Kidney (tissue), 13 donors: ENCODE measurements at regions not wholly inside any gene's neighbourhood (a gene's known extent, or its start where the extent isn't known, plus 50 kb on each side); places are given as distances from the start of the nearest gene placed in this dataset.

Experiments used
- DNase-seq, 5 donors: peaks; one replicate each; pipeline ENCODE4 v3.0.0-alpha.2; 2013 to 2020
- FAIRE-seq: peaks from 2 replicates; lab custom pipeline; 2012; peaks lifted over from hg19 to GRCh38; lab: Jason Lieb, UNC
- H3K27ac ChIP-seq, 2 donors: one replicate each; pipeline ENCODE4 v1.7.0; 2013; ENCODE audit warnings: low read depth in 2 of 2, low read length in 2 of 2, inconsistent platforms in 1 of 2
- H3K27me3 ChIP-seq: one replicate; pipeline ENCODE4 v1.7.1; 2013; ENCODE audit warnings: low read length, inconsistent platforms; ENCODE audit not compliant: control insufficient read depth, insufficient read depth
- H3K36me3 ChIP-seq, 3 donors: one replicate each; pipeline versions ENCODE4 v1.7.0 to v1.7.1; 2013; ENCODE audit warnings: low read length in 3 of 3, control low read depth in 1 of 3, inconsistent platforms in 1 of 3; ENCODE audit not compliant: insufficient read depth in 3 of 3, control insufficient read depth in 2 of 3
- H3K4me1 ChIP-seq, 3 donors: one replicate each; pipeline versions ENCODE4 v1.7.0 to v1.7.1; 2013; ENCODE audit warnings: low read length in 3 of 3, inconsistent platforms in 1 of 3, low read depth in 1 of 3; ENCODE audit not compliant: control insufficient read depth in 2 of 3, insufficient read depth in 2 of 3
- H3K4me3 ChIP-seq, 3 donors: one replicate each; pipeline versions ENCODE4 v1.7.0 to v1.8.1; 2013; ENCODE audit warnings: low read length in 3 of 3, control low read depth in 1 of 3, inconsistent platforms in 1 of 3
- H3K9ac ChIP-seq, 3 donors: one replicate each; pipeline versions ENCODE4 v1.7.0 to v1.7.1; 2013; ENCODE audit warnings: low read length in 3 of 3, control low read depth in 1 of 3, inconsistent platforms in 1 of 3
- H3K9me3 ChIP-seq, 3 donors: one replicate each; pipeline versions ENCODE4 v1.7.0 to v1.7.1; 2013; ENCODE audit warnings: low read length in 3 of 3, control low read depth in 1 of 3, inconsistent platforms in 1 of 3; ENCODE audit not compliant: control insufficient read depth in 2 of 3, insufficient read depth in 1 of 3
- intact Hi-C: fragments of 100-400 bp; cut with DNase I; formaldehyde crosslinking; loops from one replicate; pipeline ENCODE4 v1.11.1; 2022
- TF ChIP-seq, protein P1 (sequence below): IDR thresholded peaks from 3 replicates; pipeline ENCODE4 v1.5.1; 2012; ENCODE audit warnings: mild to moderate bottlenecking, moderate library complexity, borderline replicate concordance; ENCODE audit not compliant: insufficient read depth; ENCODE audit errors: extremely low read depth
- donor health status: control.
- donor health status: control.
- donor health status: control.
- donor health status: control.
- donor health status: control.
- donor health status: DM: yes; HTN: yes; CAD: no.
- donor health status: Normal renal cell carcinoma (clear cell type).

DNA sequence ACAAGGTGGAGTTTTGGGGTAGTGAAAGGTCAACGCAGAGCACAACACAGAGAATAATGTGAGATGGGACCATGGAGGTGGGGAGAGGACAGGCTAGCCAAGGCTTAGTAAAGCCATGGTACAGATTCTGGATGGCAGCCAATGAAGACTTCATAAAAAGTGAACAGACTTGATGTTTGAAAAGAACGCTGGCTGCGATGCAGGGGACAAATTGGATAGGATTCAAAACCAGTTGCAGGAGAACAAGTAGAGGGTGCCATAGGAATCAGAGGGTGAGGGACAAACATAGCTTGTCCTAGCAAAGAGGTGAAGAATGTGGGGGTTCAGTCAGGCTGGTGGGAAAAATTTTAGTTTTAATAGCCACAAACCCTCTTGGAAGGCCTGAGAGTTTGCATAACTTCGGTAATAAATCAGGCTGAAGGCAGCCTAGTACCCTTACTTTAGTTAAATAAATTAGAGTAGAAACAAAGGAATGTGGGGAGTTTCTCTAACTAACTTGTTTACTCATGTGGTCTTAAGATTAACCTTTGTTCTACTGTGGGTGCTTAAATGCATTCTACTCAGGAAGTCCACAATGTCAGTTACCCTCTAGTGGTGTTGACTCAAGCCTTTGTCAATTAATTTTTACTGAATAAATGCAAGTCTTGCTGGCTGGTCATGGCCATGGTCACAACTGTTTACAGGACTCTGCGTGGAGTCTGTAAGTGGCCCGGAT is 216.4 kb downstream of the C6orf118 start:
- H3K27ac ChIP-seq: no peak overlapping the region
- TF ChIP-seq, protein P1, sequence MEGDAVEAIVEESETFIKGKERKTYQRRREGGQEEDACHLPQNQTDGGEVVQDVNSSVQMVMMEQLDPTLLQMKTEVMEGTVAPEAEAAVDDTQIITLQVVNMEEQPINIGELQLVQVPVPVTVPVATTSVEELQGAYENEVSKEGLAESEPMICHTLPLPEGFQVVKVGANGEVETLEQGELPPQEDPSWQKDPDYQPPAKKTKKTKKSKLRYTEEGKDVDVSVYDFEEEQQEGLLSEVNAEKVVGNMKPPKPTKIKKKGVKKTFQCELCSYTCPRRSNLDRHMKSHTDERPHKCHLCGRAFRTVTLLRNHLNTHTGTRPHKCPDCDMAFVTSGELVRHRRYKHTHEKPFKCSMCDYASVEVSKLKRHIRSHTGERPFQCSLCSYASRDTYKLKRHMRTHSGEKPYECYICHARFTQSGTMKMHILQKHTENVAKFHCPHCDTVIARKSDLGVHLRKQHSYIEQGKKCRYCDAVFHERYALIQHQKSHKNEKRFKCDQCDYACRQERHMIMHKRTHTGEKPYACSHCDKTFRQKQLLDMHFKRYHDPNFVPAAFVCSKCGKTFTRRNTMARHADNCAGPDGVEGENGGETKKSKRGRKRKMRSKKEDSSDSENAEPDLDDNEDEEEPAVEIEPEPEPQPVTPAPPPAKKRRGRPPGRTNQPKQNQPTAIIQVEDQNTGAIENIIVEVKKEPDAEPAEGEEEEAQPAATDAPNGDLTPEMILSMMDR: no peak
- no peak for FAIRE-seq

GRCh38 chr6:165091121-165091785 is 218.2 kb downstream of the C6orf118 start:
- DNase-seq: peak in 3 of 5 donors; percentile 29 to 69 (median 36)
- intact Hi-C loops: no loop called here
- FAIRE-seq: no peak

More for the DNA sequence above, 216.4 kb downstream of the C6orf118 start:
- H3K9ac ChIP-seq: no peak overlapping the region
- H3K36me3 ChIP-seq: no peaks in the 10 kb centered on the region
- H3K4me3 ChIP-seq: no peak overlapping the region
- intact Hi-C loops: no loop called here
- DNase-seq: no peak
- H3K9me3 ChIP-seq: peaks cover 0 to 19% (median 2%) of the 10 kb centered on the region in 3 donors
- H3K4me1 ChIP-seq: no peaks in the 10 kb centered on the region
- H3K27me3 ChIP-seq: no peaks in the 10 kb centered on the region

DNA sequence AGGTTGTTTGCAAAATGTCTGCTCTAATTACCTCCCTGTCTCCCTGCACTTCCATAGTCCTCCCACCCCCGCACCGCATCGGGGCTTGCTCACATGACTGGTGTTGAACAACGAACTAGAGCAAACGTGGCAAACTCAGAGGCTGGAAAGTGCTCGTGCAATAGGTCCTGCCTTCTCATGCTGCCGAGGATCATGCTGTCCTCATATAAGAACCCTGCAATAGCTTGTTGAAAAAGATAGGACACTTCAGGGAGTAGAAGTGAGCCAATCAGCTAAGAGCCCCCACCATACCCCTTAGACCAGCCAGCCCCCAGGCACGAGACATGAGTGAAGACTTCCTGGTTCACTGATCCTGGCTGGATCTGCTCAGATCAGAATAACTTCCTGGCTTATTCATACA is 219.2 kb downstream of the C6orf118 start:
- DNase-seq: no peak
- peaks cover 0 to 11% (median 0%) of the 10 kb centered on the region in 3 donors for H3K9me3 ChIP-seq
- no peaks in the 10 kb centered on the region for H3K4me1 ChIP-seq
- no peak for FAIRE-seq
- H3K27me3 ChIP-seq: no peaks in the 10 kb centered on the region
- intact Hi-C loops: no loop called here
- TF ChIP-seq, protein P1: no peak
- H3K27ac ChIP-seq: no peak overlapping the region
- H3K4me3 ChIP-seq: no peak overlapping the region
- H3K9ac ChIP-seq: no peak overlapping the region
- H3K36me3 ChIP-seq: no peaks in the 10 kb centered on the region

More at GRCh38 chr6:165091121-165091785, 218.2 kb downstream of the C6orf118 start:
- Histone ChIP-seq H3K27ac (no peak overlapping the region), H3K36me3 (no peaks in the 10 kb centered on the region), H3K27me3 (no peaks in the 10 kb centered on the region), H3K4me3 (no peak overlapping the region), H3K9ac (no peak overlapping the region), H3K4me1 (no peaks in the 10 kb centered on the region), H3K9me3 (peaks cover 0 to 18% (median 2%) of the 10 kb centered on the region in 3 donors)
- TF ChIP-seq, protein P1: no peak
